ENCODE measurements at regions not wholly inside any gene's neighbourhood (a gene's known extent, or its start where the extent isn't known, plus 50 kb on each side); places are given as distances from the start of the nearest gene placed in this dataset.

DNA sequence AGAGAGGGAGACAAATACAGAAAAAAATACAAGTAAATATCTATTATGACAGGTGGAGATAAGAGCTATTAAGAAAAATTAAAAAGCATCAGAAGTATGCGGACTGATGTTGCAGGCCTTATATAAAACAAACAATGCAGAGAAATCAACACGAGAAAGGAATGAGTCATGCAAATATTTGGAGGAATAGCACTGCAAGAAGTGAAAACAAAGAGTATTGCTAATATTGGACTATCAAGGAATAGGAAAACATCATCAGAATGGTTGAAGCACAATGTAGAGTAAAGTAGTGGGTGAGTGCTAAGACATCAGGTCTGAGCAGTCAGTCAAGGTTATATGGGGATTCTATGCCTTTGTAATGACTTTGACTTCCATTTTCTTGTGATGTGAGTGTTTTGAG lies 657.5 kb upstream of the GJE1 start:
- peaks cover 12% of the 10 kb centered on the region for H3K9me3 Mint-ChIP-seq (ENCODE audit: unreplicated experiment)
- TF ChIP-seq, protein P1, sequence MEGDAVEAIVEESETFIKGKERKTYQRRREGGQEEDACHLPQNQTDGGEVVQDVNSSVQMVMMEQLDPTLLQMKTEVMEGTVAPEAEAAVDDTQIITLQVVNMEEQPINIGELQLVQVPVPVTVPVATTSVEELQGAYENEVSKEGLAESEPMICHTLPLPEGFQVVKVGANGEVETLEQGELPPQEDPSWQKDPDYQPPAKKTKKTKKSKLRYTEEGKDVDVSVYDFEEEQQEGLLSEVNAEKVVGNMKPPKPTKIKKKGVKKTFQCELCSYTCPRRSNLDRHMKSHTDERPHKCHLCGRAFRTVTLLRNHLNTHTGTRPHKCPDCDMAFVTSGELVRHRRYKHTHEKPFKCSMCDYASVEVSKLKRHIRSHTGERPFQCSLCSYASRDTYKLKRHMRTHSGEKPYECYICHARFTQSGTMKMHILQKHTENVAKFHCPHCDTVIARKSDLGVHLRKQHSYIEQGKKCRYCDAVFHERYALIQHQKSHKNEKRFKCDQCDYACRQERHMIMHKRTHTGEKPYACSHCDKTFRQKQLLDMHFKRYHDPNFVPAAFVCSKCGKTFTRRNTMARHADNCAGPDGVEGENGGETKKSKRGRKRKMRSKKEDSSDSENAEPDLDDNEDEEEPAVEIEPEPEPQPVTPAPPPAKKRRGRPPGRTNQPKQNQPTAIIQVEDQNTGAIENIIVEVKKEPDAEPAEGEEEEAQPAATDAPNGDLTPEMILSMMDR (IDR thresholded peaks at IDR 0.05) = no peak
- no peak overlapping the region for H3K4me3 Mint-ChIP-seq (ENCODE audit: unreplicated experiment)
- peaks cover 8% of the 10 kb centered on the region for H3K4me1 Mint-ChIP-seq (ENCODE audit: unreplicated experiment)
- no peak for DNase-seq (ENCODE audit: extremely low spot score, unreplicated experiment)
- H3K27me3 Mint-ChIP-seq (ENCODE audit: unreplicated experiment) = no peaks in the 10 kb centered on the region
- no peaks in the 10 kb centered on the region for H3K36me3 Mint-ChIP-seq (ENCODE audit: unreplicated experiment)
- H3K27ac Mint-ChIP-seq (ENCODE audit: unreplicated experiment) = no peak overlapping the region

GRCh38 chr6:141472162-141472928 lies 660.4 kb upstream of the GJE1 start:
- DNase-seq (ENCODE audit: extremely low spot score, unreplicated experiment) = no peak

DNA sequence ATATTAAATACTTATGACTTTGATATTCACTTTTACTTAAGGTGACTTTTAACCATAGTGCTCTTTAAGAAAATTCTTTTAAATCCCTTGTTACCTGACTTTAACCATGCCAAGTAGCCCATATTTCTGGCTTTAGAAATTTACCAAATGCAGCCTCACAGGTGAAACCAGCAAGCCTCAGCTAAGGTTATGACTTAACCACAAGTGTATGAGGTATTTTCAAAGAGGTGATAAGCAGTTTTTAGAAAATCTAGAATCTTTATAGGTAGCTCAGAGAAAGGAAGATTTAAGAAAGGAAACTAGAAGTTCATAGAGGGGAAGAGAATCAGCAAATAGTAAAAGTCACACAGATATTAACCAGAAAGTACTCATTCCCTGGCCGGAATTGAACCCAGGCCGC lies 661.9 kb upstream of the GJE1 start:
- no peak overlapping the region for H3K4me3 Mint-ChIP-seq (ENCODE audit: unreplicated experiment)
- TF ChIP-seq, protein P1 (IDR thresholded peaks at IDR 0.05) = no peak
- no peak overlapping the region for H3K27ac Mint-ChIP-seq (ENCODE audit: unreplicated experiment)

More at GRCh38 chr6:141472162-141472928, 660.4 kb upstream of the GJE1 start:
- H3K27me3 Mint-ChIP-seq (ENCODE audit: unreplicated experiment) = no peaks in the 10 kb centered on the region
- H3K9me3 Mint-ChIP-seq (ENCODE audit: unreplicated experiment) = peaks cover 4% of the 10 kb centered on the region
- no peak overlapping the region for H3K27ac Mint-ChIP-seq (ENCODE audit: unreplicated experiment)
- TF ChIP-seq, protein P1 (IDR thresholded peaks at IDR 0.05) = no peak
- no peak overlapping the region for H3K4me3 Mint-ChIP-seq (ENCODE audit: unreplicated experiment)
- H3K4me1 Mint-ChIP-seq (ENCODE audit: unreplicated experiment) = peaks cover 16% of the 10 kb centered on the region
- no peaks in the 10 kb centered on the region for H3K36me3 Mint-ChIP-seq (ENCODE audit: unreplicated experiment)

DNA sequence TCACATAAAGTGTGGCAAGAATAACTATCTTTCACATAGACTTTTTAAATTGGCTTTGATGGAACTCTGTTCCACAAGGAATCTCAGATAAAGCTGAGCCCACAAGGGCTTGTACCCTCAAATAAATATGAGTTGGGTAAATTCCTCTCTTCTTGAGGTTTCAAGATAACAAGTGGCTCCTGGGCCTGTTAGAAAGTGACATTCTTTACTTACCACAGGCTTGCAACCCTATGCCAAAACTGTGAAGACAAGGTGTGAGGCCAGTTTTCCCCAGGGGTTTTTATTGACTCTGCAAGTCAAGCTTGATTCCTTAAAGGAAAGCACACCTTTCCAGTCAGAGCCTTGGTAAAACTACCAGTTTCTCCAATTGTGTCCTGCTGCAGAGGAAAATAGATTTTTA lies 664.8 kb upstream of the GJE1 start:
- Mint-ChIP-seq H3K4me3 (ENCODE audit: unreplicated experiment) (no peak overlapping the region), H3K27me3 (ENCODE audit: unreplicated experiment) (no peaks in the 10 kb centered on the region), H3K27ac (ENCODE audit: unreplicated experiment) (no peak overlapping the region), H3K9me3 (ENCODE audit: unreplicated experiment) (no peaks in the 10 kb centered on the region), H3K4me1 (ENCODE audit: unreplicated experiment) (peaks cover 23% of the 10 kb centered on the region), H3K36me3 (ENCODE audit: unreplicated experiment) (no peaks in the 10 kb centered on the region)
- TF ChIP-seq, protein P1 (IDR thresholded peaks at IDR 0.05) = no peak
- no peak for DNase-seq (ENCODE audit: extremely low spot score, unreplicated experiment)

More for the DNA sequence above, 661.9 kb upstream of the GJE1 start:
- Mint-ChIP-seq H3K36me3 (ENCODE audit: unreplicated experiment) (no peaks in the 10 kb centered on the region), H3K9me3 (ENCODE audit: unreplicated experiment) (peaks cover 4% of the 10 kb centered on the region), H3K4me1 (ENCODE audit: unreplicated experiment) (peaks cover 16% of the 10 kb centered on the region), H3K27me3 (ENCODE audit: unreplicated experiment) (no peaks in the 10 kb centered on the region)
- no peak for DNase-seq (ENCODE audit: extremely low spot score, unreplicated experiment)

DNA sequence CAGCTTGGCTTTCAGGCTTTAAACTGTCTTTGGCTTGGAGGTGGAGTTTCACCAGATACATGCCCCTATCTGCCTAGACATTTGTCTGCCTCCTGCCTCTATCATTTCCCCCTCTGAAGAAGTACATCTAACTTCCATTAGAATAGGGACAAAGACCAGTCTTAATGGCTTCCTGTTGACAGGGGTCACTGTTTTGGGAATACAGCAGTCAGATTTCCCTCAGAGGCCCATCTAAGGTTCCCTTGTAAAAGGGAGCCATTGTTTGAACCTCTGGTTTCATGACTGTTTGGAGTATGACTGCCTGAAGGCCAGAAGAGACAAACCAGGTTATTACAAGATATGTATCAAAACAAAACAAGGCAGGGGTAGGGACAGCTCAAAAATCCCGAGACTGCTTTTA lies 665.7 kb upstream of the GJE1 start:
- H3K27ac Mint-ChIP-seq (ENCODE audit: unreplicated experiment) = no peak overlapping the region
- H3K27me3 Mint-ChIP-seq (ENCODE audit: unreplicated experiment) = no peaks in the 10 kb centered on the region
- no peaks in the 10 kb centered on the region for H3K36me3 Mint-ChIP-seq (ENCODE audit: unreplicated experiment)
- TF ChIP-seq, protein P1 (IDR thresholded peaks at IDR 0.05) = no peak
- H3K4me1 Mint-ChIP-seq (ENCODE audit: unreplicated experiment) = peaks cover 23% of the 10 kb centered on the region
- no peaks in the 10 kb centered on the region for H3K9me3 Mint-ChIP-seq (ENCODE audit: unreplicated experiment)
- DNase-seq (ENCODE audit: extremely low spot score, unreplicated experiment) = no peak
- H3K4me3 Mint-ChIP-seq (ENCODE audit: unreplicated experiment) = no peak overlapping the region

Measured in osteocyte (in vitro differentiated cells).